HG03432 (cell line): ENCODE measurements at regions not wholly inside any gene's neighbourhood (a gene's known extent, or its start where the extent isn't known, plus 50 kb on each side); places are given as distances from the start of the nearest gene placed in this dataset.

Experiments used
- ATAC-seq: cut with Tn5 transposase; IDR thresholded peaks from one replicate; pipeline ENCODE4 v1.9.1; 2021; ENCODE audit warnings: mild to moderate bottlenecking, moderate library complexity; ENCODE audit not compliant: unreplicated experiment

GRCh38 chr7:12783421-12784095 lies 96.1 kb downstream of the ARL4A start:
- no peak for ATAC-seq

- ATAC-seq: no peak
Measured at GRCh38 chr7:12785473-12785872, 98.0 kb downstream of the ARL4A start.

- no peak for ATAC-seq
Measured at GRCh38 chr7:12786494-12786893, 99.1 kb downstream of the ARL4A start.

- no peak for ATAC-seq
Measured at GRCh38 chr7:12788171-12788570, 100.7 kb downstream of the ARL4A start.

- ATAC-seq: no peak
Measured at GRCh38 chr7:12788591-12788990, 101.2 kb downstream of the ARL4A start.

- ATAC-seq: no peak
Measured at GRCh38 chr7:12794722-12795302, 107.4 kb downstream of the ARL4A start.

- ATAC-seq: no peak
Measured at GRCh38 chr7:12796397-12797127, 109.1 kb downstream of the ARL4A start.

GRCh38 chr7:12800486-12800885 lies 113.1 kb downstream of the ARL4A start:
- ATAC-seq: no peak

- no peak for ATAC-seq
Measured at GRCh38 chr7:12801107-12801506, 113.7 kb downstream of the ARL4A start.

GRCh38 chr7:12802070-12802469 lies 114.6 kb downstream of the ARL4A start:
- no peak for ATAC-seq

- ATAC-seq: no peak
Measured at GRCh38 chr7:12803542-12803941, 116.1 kb downstream of the ARL4A start.

GRCh38 chr7:12805518-12805928 lies 118.1 kb downstream of the ARL4A start:
- no peak for ATAC-seq

GRCh38 chr7:12805957-12806356 lies 118.5 kb downstream of the ARL4A start:
- no peak for ATAC-seq

GRCh38 chr7:12809476-12809875 lies 122.0 kb downstream of the ARL4A start:
- ATAC-seq: no peak

- ATAC-seq: no peak
Measured at GRCh38 chr7:12812111-12812510, 124.7 kb downstream of the ARL4A start.

- no peak for ATAC-seq
Measured at GRCh38 chr7:12814107-12814506, 126.7 kb downstream of the ARL4A start.

GRCh38 chr7:12814828-12815227 lies 127.4 kb downstream of the ARL4A start:
- ATAC-seq: no peak

GRCh38 chr7:12815426-12815825 lies 128.0 kb downstream of the ARL4A start:
- ATAC-seq: no peak

- ATAC-seq: no peak
Measured at GRCh38 chr7:12815871-12816270, 128.4 kb downstream of the ARL4A start.

GRCh38 chr7:12820777-12821176 lies 133.3 kb downstream of the ARL4A start:
- ATAC-seq: no peak

- ATAC-seq: no peak
Measured at GRCh38 chr7:12821746-12822145, 134.3 kb downstream of the ARL4A start.

- ATAC-seq: no peak
Measured at GRCh38 chr7:12826079-12826478, 138.6 kb downstream of the ARL4A start.
